GM12891 (cell line): ENCODE measurements at regions not wholly inside any gene's neighbourhood (a gene's known extent, or its start where the extent isn't known, plus 50 kb on each side); places are given as distances from the start of the nearest gene placed in this dataset.

Experiments used
- POLR2AphosphoS5 ChIP-seq: IDR thresholded peaks from 2 replicates; pipeline ENCODE4 v1.6.1; 2011; ENCODE audit warnings: low read depth, low read length, control low read depth
- SPI1 ChIP-seq: IDR thresholded peaks from 2 replicates; pipeline ENCODE4 v1.6.1; 2011; ENCODE audit warnings: low read depth, low read length, control low read depth

DNA sequence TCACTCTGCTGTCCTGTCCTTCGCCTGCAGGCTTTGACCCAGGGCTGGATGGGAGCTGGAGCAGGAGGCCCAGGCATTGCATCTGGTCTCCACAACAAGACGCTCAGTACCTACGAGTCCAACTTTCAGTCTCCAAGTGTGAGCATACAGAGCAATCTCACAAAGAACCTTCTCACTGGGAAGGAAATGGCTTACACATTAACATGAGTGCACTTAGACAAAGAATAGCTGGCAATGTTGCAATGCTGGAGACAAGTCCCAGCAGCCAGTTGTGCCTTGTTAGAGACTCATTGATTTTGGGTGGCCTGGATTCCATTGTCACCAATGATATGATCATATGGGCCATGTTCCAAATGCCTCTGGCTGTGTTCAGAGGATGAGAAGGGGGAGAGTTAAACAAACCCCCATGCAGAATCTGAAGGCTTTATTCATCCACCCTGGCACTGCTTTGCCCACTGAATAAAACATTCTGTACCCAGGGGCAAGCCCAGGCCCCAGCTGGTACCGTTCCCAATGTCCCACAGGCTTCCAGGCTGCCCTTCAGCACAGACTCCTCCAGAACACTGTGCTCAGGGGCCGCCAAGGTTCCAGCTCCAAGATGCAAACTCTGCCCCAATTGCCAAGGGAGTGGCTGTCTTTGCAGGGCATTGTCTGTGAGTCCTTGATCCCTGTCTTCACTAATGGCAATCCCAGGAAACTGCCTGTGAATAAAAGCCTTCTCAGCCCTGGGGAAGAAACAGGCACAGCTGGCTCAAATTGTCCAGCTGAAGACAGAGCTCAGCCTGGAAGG is 185.5 kb downstream of the HSD17B3 start:
- TF ChIP-seq SPI1: no peak
- no peak for TF ChIP-seq POLR2AphosphoS5
